ENCODE measurements at regions not wholly inside any gene's neighbourhood (a gene's known extent, or its start where the extent isn't known, plus 50 kb on each side); places are given as distances from the start of the nearest gene placed in this dataset.

- TF ChIP-seq, protein P1, sequence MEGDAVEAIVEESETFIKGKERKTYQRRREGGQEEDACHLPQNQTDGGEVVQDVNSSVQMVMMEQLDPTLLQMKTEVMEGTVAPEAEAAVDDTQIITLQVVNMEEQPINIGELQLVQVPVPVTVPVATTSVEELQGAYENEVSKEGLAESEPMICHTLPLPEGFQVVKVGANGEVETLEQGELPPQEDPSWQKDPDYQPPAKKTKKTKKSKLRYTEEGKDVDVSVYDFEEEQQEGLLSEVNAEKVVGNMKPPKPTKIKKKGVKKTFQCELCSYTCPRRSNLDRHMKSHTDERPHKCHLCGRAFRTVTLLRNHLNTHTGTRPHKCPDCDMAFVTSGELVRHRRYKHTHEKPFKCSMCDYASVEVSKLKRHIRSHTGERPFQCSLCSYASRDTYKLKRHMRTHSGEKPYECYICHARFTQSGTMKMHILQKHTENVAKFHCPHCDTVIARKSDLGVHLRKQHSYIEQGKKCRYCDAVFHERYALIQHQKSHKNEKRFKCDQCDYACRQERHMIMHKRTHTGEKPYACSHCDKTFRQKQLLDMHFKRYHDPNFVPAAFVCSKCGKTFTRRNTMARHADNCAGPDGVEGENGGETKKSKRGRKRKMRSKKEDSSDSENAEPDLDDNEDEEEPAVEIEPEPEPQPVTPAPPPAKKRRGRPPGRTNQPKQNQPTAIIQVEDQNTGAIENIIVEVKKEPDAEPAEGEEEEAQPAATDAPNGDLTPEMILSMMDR (conservative IDR thresholded peaks at IDR 0.05; ENCODE audit: low read depth in 2 of 2): no peak
- TF ChIP-seq EZH2 (IDR thresholded peaks at IDR 0.05; ENCODE audit: low read depth, unreplicated experiment) (no peak), REST (IDR thresholded peaks at IDR 0.05; ENCODE audit: unreplicated experiment) (no peak), CREB1 (CRISPR knock-in tag; IDR thresholded peaks at IDR 0.05; ENCODE audit: low read depth) (no peak), EZH2phosphoT487 (IDR thresholded peaks at IDR 0.05; ENCODE audit: unreplicated experiment) (no peak), POLR2AphosphoS5 (IDR thresholded peaks at IDR 0.05; ENCODE audit: low read depth) (no peak), ZNF114 (CRISPR knock-in tag; IDR thresholded peaks at IDR 0.05) (no peak), JUNB (IDR thresholded peaks at IDR 0.05; ENCODE audit: unreplicated experiment) (no peak), STAT1 (IDR thresholded peaks at IDR 0.05; ENCODE audit: unreplicated experiment) (no peak)
Measured at GRCh38 chr13:42379241-42379640, 107.3 kb downstream of the AKAP11 start.
